Astrocyte of the spinal cord (primary cell): ENCODE measurements at regions not wholly inside any gene's neighbourhood (a gene's known extent, or its start where the extent isn't known, plus 50 kb on each side); places are given as distances from the start of the nearest gene placed in this dataset.

Experiments
- DNase-seq: peaks from one replicate; pipeline ENCODE4 v3.0.0; 2011; ENCODE audit warnings: low read depth, low spot score
- H3K4me3 ChIP-seq: 2 replicates; pipeline ENCODE4 v1.5.1; 2011; ENCODE audit warnings: low read depth, mild to moderate bottlenecking, low read length, moderate library complexity
- in situ Hi-C: cut with HindIII; loops from 2 replicates; pipeline ENCODE4 v1.10.0; 2017; ENCODE audit warnings: low sequenced_read_pairs
- TF ChIP-seq, protein P1 (sequence below): IDR thresholded peaks from 2 replicates; pipeline ENCODE4 v1.5.1; 2012; ENCODE audit warnings: low read depth, mild to moderate bottlenecking, low read length, inconsistent platforms

DNA sequence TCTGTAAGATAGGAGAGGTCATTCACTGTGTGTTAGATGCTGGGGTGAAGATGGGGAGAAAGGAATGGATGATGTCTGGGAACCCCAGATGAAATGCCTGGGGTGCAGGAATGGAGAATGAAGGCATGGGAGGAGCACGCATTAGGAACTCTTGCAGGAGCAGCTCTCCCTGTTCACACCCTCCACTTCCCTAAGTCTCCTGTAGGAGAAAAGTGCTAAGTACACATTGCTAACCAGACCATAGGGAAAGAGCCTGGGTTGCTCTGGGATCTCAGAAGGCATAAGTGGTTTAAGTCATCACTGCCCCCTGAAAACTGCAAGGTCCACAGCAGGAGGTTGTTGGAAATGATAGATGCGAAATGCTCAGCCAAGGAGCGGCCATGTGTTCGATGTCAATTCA is 163.1 kb downstream of the SEC61B start:
- TF ChIP-seq, protein P1, sequence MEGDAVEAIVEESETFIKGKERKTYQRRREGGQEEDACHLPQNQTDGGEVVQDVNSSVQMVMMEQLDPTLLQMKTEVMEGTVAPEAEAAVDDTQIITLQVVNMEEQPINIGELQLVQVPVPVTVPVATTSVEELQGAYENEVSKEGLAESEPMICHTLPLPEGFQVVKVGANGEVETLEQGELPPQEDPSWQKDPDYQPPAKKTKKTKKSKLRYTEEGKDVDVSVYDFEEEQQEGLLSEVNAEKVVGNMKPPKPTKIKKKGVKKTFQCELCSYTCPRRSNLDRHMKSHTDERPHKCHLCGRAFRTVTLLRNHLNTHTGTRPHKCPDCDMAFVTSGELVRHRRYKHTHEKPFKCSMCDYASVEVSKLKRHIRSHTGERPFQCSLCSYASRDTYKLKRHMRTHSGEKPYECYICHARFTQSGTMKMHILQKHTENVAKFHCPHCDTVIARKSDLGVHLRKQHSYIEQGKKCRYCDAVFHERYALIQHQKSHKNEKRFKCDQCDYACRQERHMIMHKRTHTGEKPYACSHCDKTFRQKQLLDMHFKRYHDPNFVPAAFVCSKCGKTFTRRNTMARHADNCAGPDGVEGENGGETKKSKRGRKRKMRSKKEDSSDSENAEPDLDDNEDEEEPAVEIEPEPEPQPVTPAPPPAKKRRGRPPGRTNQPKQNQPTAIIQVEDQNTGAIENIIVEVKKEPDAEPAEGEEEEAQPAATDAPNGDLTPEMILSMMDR = no peak
- H3K4me3 ChIP-seq = no peak overlapping the region
- in situ Hi-C loops = no loop called here
- no peak for DNase-seq

DNA sequence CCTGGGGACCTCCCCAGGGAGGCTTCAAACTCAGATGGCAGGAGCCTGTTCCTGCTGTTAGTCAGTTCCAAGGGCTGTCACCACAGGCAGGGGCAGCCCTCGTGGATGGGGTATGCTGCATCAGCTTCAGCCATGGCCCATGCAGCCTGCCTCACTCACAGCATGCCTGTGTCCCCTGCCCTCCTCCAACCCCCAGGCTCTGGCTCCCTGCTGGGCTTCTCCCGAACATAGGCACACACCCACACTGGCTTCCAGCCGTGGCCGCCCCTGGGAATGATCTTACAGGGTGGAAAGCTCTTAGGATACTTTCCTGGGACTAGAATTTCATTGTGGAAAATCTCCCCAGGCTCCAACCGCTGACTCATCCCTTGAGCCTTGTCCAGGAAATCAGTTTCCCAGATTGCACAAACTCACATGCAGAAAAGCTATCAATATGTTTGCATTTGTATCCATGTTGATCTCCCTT is 163.8 kb downstream of the SEC61B start:
- DNase-seq = no peak
- H3K4me3 ChIP-seq = no peak overlapping the region
- TF ChIP-seq, protein P1 = no peak
- in situ Hi-C loops = no loop called here

DNA sequence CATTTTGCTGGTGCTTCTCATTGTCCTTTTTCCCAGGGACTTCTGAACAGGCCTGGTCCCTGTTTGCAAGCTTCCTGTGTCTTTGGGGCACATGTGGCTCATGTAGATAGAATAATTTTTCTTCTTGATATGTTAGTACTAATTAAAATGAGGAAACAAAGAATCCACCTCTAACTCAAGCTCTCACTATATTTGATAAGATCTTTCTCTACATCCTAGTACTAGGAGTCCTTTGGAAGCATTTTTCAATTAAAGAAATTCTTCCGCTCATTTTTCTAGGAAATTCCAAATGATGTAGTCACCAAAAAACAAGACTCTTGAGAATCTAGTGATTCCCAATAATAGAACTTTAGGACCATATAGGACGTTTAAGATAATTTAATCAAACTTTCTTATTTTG is 165.3 kb downstream of the SEC61B start:
- in situ Hi-C loops = no loop called here
- no peak for DNase-seq
- TF ChIP-seq, protein P1 = no peak
- no peak overlapping the region for H3K4me3 ChIP-seq

DNA sequence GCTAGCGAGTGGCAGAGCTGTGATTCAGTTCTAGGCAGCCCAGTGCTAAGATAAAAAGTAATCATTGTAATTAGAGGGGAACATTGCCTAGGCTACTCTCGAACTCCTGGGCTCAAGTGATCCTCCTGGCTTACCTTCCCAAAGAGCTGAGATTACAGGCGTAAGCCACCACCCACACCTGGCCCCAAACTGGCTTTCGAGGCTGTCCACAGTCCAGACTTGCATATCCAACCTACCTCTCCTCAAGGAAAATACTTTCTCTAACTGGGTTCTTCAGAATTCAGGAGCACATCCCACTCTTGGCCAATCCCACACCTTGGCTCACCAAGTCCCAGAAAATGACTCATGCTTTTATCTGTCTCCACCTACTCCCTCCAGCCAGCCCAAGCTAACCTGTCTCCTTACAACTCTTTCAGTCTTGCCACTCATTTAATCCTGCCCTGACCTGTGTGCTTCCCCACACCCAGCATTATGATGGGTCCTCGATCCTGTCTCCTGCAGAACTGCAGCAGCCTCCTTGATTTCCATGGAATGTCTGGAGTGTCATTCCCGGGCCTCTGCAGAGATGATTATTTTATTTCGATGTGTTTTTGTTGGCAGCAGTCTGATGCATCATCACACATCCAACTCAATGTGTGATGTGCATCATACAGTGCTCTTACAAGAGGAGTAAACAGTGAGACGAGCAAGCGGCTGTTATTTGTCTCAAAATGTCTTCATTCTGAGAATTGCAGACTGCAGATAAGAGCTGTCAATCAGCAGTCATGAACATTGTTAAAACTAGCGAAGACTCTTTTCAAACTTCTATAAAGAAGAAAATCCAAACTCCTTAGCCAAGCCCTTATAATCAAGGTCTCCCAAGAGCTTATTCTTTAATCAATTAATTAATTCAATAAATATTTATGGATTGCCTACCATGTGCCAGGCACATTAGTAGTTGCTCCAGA is 167.3 kb downstream of the SEC61B start:
- in situ Hi-C loops = no loop called here
- TF ChIP-seq, protein P1 = no peak
- no peak overlapping the region for H3K4me3 ChIP-seq
- no peak for DNase-seq

DNA sequence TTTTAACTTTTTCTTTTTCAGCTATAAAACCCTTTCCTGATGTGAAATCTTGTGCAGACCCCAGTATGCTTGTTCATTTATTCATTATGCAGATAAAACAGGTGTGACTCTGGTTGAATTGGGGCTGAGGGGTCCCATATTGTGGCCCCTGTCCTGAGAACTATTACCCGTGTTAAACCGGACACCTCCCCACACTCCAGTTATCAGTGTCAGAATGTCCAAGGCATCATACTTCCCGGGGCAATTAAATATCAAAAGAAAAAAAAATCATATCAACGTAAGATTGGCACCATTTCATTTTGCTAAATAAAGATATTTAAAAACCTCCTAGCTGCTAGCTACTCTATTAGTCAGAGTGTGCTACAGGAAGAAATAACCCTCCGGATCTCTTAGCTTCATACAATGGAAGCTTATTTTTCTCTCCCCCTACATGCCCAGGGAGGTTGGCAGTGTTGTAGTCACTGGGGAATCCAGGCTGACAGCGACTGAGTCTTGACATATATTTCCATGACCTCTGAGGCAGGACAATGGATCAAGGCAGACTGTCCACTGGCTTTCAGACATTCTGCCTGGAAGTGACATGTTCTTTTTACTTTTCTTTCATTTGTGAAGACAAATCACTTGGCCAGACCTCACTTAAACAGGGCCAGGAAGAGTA is 170.0 kb downstream of the SEC61B start:
- H3K4me3 ChIP-seq = no peak overlapping the region
- in situ Hi-C loops = no loop called here
- TF ChIP-seq, protein P1 = no peak
- no peak for DNase-seq

DNA sequence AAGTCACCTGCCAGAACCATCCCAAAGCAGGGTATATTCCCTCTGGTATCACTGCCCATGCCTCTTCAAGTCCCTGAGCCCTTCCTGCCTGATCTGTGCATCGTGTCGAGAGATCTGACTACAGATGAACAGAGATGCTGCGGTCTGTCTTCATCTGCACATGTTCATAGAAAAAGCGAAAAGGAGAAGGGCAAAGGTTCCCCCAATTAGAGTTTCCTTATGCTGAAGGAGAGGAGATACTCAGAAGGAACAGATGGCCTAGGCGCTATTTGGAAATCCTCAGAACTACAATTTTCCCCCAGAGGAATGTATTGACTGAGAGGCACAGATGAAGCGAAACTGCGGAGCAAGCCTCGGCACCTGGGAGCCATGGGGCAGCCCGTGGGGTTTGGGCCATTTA is 170.9 kb downstream of the SEC61B start:
- no peak overlapping the region for H3K4me3 ChIP-seq
- in situ Hi-C loops = no loop called here
- no peak for DNase-seq
- TF ChIP-seq, protein P1 = no peak
